ENCODE measurements at regions not wholly inside any gene's neighbourhood (a gene's known extent, or its start where the extent isn't known, plus 50 kb on each side); places are given as distances from the start of the nearest gene placed in this dataset.
A peak's percentile ranks its signal among the peaks of the same experiment; 100 is the strongest.

DNA sequence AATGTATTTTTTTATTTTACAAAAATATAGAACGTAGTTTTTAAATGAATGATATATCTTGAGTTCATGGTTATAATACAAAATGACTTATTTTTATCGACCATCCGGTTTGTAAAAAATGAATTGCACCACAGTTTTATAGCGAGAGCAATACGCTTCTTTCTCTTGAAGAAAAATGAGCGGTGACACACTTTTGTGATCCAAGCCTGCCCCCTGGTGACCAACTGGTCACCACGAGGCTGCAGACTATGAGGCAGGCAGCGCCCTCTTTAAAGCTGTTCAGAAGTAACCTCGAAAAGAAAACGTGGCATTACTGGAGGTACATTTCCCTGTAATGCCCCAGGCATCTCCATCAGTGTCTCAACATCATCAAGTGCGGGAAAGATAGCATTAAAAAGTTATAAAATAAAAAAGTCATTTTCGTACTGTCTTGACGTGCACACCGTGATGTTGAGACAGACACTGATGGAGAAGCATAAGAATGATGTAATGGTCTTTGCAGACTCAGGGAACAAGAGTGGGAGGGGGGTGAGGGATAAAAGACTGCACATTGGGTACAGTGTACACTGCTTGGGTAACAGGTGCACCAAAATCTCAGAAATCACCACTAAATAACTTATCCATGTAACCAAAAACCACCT, 734.2 kb upstream of the ADAMTS5 start:
- peak in 1 of 2 donors; percentile 2 for DNase-seq (ENCODE audit: low read depth in 2 of 2)

DNA sequence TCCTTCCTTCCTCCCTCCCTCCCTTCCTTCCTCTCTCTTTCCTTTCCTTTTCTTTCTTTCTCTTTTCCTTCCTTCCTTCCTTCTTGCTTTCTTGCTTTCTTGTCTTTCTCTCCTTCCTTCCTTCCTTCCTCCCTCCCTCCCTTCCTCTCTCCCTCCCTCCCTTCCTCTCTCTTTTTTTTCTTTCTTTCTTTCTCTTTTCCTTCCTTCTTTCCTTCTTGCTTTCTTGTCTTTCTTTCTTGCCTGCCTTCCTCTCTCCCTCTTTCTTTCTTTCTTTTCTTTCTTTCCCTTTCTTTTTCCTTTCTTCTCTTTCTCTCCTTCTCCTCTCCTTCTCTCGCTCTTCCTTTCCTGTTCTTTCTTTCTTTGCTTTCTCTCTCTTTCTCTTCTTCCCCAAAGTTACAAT, 728.4 kb upstream of the ADAMTS5 start:
- no peak for DNase-seq (ENCODE audit: low read depth in 2 of 2)

DNA sequence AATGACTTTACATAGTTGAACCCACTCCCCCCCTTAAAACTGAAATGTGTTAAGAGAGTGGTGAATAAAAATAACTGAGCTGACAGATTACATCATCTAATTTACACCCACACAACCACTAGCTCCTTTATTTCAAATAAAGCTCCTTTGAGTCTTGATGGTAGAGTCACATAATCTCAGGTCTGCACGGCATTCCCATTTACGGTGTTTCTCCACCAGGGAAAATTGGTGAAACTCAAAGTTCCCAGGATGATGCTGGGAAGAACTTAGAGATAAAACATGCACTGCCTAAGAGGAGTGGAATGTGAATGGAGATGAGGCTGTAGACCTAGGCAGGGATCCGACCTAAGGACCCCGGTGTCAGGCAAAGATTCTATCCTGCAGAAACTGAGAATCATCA, 727.8 kb upstream of the ADAMTS5 start:
- DNase-seq (ENCODE audit: low read depth in 2 of 2) = no peak

DNA sequence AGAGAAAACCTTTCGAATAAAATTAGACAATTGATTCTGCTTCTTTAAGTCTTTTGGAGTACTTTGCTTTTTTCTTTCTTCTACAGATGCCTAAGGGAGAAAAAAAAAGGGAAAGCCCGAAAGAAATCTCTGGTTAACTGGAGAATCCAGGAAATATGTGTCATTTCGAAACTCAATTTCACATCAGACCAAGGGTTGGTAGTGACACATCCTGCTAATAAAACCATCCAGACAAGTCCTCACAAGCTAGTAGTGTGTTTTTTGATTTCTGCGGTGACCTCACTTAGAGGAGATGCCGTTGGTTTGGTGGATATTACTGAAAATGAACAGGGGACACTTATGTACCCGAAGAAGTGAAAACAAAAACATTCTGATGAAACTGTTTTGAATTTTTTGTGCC, 726.5 kb upstream of the ADAMTS5 start:
- DNase-seq (ENCODE audit: low read depth in 2 of 2) = no peak

DNA sequence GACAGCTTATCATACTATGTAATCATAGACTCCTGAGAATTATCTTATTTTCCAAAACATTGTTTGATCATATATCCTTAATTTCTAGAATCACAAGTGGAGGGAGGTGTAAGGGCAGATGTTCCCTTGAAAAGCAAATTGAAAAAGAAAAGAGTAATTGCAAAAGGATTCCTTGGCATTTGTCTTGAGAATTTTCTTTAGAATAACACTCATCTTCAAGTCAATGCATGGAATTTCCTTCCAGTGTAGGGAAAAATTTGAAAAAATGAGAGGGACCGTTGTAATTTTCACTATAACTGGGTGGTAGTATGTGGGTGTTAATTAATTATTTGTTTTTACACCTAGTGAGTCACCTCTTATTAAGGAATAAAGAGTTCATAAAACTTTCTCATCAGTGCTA, 724.6 kb upstream of the ADAMTS5 start:
- DNase-seq (ENCODE audit: low read depth in 2 of 2) = no peak

DNA sequence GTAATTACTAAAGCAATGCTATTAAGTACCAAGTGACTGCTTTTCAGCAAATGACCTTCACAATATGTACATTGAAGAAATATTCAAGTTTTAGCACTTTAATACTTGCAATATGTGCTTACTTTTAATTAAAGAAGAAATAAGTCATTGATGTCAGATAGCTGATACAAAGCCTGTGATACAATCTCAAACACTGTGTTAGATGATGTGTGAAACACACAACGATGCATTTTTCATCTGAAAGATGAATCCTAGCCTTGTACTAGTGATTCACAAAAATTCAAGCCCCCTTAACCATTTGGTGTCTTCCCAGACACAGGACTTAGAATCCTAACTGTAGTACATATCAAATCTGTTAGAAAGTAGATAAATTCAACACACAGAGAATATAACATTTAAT, 724.1 kb upstream of the ADAMTS5 start:
- DNase-seq (ENCODE audit: low read depth in 2 of 2) = no peak

DNA sequence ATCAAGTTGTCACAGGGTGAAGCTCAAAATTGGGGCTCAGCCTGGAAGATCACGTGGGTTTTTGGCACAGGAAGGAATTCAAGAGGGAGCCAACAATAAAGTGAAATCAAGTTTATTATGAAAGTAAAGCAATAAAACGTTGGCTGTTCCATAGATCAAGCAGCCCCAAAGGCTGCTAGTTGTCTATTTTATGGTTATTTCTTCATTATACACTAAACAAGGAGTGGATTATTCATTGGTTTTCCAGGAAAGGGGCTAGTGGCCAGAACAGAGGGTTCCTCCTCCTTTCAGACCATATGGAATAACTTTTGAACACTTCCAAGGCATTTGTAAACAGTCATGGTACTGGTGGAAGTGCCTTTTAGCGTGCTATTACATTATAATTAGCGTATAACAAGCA, 723.5 kb upstream of the ADAMTS5 start:
- DNase-seq (ENCODE audit: low read depth in 2 of 2) = no peak

DNA sequence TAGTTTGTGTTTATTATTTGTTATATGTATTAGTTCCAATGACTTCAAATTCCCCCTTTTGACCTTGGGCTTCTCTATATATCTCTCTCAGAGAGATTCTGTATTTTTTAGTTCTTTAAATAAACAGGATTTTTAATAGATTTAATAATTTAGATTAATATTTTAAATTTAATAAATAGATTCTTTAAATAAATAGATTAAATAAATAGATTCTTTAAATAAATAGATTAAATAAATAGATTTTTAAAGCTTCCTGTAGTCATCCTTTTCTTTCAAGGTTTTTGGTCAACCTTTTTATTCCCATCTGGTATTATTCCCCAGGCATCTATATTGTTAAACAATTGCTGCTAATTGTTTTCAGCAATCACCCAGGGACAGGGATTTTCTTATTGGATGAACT, 721.9 kb upstream of the ADAMTS5 start:
- DNase-seq (ENCODE audit: low read depth in 2 of 2) = no peak

DNA sequence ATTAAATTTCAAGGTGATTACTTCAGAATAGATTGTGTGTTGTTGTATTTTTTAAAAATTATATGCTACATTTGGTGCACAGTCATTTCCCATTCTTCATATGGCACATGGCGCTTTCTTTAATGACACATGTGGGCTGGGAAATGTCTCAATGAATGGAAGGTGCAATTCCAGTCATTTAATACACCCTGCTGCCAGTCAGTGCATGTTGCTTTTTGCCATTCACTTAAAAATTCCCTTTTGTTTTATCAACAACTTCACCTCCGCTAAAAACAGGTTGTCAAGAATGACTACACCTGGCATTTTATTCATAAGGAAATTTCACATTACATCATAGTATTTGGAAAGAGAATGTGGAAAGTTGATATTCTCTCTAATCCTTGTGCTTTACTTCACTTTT, 716.4 kb upstream of the ADAMTS5 start:
- no peak for DNase-seq (ENCODE audit: low read depth in 2 of 2)

DNA sequence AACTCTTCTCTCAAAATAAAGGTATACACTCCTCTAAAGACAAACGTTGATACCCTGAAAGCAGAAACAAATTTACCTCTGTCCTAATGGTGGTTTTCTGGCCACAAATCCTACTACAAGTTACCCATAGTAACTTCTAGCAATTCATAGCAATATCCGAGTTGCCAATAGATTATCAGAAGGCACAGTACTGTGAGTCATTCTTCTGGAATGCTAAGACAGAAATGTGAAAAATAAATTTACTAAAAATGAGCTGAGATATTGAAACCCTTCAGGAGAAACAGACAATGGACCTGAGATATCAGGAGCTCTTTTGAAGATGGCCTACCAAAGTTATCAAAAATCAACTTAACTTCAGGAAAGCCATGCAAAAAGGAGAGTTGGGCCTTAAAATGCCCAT, 715.0 kb upstream of the ADAMTS5 start:
- no peak for DNase-seq (ENCODE audit: low read depth in 2 of 2)

DNA sequence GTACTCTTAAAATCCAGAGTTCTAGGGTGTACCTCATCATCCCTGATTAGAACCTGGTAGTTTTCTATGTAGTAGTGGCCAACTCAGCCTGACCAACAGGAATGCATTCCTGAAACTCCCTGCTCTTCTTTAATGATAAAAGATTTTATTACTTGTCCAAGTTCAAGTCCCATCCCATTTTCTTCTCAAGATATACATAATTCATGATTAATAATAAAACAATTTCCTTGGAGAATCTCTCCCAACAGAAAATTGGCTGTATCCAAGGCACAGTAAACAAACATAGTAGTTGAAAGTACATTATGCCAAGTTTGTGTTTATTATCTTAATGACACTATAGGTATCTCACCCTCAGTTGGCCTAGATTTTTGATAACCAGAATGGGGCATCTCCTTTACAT, 714.1 kb upstream of the ADAMTS5 start:
- no peak for DNase-seq (ENCODE audit: low read depth in 2 of 2)

DNA sequence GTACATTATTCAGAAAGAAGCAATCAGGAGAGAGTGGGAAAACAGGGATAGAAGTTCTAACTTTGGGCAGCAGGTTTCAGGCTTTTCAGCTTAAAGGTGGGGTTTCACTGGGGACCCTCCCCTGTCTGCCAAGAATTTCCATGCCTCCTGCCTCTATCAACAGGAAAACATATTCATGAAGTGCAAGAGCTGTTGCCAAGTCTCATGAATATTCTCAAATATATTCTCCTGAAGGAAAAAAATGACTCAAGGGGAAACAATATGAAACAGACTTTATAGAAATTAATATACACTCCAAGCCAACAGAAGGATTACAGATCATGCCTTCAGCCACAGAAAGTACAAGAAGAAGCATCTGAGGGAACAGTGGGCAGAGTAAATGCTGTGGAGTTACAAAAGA, 713.3 kb upstream of the ADAMTS5 start:
- DNase-seq (ENCODE audit: low read depth in 2 of 2) = no peak

DNA sequence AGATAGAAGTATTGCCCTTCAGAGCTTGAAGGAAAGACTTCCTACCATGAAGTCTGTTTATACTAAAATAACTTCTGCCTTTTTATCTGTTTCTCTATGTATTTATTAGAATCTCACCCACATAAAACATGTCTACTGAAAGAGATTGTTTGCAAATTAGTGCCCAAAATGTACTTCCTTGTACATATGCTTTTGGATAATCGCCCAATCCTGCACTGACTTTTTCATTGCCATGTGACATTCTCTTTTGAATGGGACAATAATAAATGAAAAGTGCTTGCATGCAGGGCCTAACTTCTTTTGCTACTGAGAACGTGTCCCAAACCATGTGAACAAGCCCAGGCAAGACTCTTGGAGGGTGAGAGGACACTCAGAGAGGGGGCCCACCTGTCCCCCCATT, 711.6 kb upstream of the ADAMTS5 start:
- no peak for DNase-seq (ENCODE audit: low read depth in 2 of 2)

DNA sequence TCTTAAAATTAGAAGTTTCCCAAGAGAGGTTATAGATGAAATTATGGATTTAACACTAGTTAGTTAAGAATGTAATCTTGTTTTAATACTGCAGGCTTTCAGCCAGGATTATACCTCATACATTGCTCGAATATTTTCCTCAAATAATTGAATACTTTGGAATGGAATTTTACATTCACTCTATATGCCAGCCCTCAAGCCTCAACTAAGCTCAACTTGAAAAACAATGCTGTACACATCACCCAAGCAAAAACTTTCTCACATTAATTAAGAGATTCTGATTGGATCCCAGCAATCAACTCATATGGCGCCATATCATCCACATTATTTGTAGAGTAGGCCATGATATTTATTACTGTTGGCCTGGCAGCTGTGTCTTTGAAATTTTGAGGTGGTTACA, 710.7 kb upstream of the ADAMTS5 start:
- no peak for DNase-seq (ENCODE audit: low read depth in 2 of 2)

DNA sequence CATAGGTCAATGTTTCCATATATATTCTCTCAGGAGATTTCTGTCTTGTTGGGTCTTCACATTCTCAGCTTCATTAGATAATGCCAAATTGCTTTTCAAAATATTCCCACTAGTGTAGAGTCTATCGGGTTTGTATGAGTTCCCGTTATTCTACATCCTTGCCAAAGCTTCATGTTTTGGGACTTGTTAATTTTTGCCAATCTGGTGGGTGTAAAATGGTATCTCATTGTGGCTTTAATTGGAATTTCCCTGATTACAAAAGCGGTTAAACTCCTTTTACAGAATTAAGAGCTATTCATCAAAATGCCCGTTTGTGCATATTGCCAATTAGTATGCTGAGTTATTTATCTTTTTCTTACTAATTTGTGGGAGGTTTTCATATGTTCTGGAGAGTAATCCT, 708.4 kb upstream of the ADAMTS5 start:
- no peak for DNase-seq (ENCODE audit: low read depth in 2 of 2)

DNA sequence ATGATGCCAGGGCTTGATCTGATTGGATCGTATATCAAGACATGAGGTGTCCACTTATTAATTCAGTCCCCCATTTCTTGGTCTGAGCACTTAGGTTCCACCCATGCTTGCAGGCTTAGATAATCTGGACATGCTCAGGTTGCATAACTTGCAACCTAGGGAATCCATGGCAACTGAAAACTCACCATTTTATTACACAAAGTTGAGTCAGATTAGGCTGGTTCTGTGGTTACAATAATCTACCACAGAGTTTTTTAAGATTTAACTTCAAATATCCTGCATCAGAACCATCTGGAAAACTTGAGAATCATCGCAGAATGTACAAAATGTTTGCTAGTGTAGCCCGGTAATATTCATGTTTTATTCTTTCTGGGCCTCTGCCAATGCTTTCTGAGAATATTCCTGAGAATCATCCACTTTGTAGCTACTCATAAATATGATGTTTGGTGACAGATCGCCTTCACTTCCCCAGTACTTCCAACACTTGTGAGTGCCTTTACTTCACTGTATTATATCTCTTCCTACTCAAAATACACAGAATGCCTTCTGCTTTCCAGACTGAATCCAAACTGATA, 707.2 kb upstream of the ADAMTS5 start:
- no peak for DNase-seq (ENCODE audit: low read depth in 2 of 2)

DNA sequence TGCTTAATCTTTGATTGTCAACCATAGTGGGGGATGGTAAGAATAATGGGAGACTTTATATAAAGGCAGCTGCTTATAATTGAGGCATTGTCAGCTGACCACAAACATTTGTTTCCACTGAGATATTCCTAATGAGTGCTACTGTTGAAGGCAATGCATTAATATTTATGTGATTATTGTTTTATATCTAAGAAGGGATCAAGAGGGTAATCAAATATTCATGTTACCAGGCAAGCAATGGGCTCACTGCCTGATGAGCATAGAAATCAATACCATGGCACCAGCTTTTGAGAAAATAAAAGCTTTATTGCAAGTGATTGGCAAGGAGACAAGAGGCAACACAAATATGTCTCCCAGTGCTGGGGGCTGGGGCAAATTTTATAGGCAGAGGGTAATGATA, 706.7 kb upstream of the ADAMTS5 start:
- no peak for DNase-seq (ENCODE audit: low read depth in 2 of 2)

DNA sequence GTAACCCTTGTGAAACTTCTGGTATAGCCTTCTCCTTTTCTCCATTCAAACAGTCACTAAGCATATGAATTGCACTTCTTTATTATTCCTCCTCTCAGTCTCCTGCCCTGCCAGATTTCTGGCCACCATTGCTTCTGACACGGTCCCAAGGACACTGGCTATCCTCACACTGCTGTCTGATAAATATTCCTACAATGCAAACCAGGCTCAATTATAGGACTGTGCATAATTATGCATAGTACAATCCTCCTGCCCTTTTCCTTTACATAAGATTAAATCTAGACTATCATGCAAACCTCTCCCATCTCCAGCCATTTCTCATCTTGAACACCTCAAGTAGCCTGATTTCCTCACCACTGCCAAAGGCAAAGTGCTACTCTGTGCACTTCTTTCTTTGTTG, 704.3 kb upstream of the ADAMTS5 start:
- no peak for DNase-seq (ENCODE audit: low read depth in 2 of 2)

DNA sequence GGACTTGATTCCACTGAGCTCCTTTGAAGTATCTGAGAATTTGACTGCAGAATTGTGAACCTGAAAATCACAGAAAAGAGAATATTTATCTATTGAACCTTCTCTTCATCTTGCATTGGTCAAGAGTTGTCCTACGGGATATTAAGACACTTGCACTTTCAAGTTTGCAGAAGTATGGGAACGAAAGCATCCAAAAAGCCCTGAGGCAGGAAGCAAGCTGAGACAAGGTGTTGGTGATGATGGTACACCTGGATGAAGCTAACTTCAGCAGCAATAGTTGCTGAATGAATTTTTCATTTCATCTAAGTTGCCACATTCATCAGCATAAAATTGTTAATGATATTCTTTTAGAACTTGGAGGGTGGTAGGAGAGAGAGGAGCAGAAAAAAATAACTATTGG, 686.6 kb upstream of the ADAMTS5 start:
- no peak for DNase-seq (ENCODE audit: low read depth in 2 of 2)

DNA sequence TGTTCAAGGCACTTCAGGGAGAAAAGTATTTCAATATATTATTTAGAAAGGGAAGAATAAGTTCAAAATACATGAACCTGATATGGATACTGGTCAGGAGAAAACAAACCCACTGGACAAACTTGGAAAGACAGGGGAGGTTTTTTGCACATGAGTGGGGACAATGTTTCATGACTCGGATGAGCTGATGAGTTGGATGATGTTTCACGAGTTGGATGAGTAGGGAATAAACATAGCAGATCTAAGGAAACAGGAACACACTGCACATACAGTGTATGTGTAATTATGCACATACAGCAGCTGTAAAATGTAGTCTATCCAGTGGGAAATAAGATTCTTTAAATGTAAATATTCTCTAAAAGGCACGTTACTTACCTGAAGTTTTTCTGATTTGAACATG, 682.9 kb upstream of the ADAMTS5 start:
- no peak for DNase-seq (ENCODE audit: low read depth in 2 of 2)

DNA sequence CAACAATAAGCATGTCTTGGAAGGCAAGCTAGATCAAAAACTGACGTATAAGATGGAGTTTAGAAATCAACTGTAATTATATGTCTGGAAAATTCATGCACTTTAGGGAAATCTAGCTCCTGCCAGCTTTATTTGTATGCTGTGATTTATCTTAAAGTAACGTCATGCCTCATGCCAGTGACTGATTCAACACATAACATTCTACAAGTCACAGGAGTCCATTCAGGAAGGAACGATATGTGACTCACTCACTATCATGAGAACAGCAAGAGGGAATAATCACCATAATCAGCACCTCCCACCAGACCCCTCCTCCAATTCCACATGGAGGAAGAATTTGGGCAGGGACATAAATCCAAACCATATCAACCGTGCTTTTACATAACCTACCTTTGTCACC, 682.4 kb upstream of the ADAMTS5 start:
- DNase-seq (ENCODE audit: low read depth in 2 of 2) = no peak

DNA sequence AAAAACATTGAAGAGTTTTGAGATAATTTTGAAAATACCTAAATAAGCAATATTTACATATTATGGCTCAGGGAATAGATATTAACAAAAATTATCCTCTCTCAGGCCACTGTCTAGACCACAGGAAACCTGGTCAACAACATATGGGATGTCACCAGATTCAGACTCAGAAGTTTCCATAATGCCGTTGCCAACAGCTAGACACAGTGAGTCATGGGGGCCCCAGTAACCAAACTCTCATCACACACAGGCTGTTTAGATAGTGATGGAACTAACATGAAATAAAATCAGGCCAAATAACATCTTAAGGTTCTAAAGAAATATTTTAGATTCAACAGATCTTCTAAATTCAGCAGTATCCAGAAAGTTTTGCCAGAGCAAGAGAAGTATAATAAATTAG, 681.7 kb upstream of the ADAMTS5 start:
- no peak for DNase-seq (ENCODE audit: low read depth in 2 of 2)

DNA sequence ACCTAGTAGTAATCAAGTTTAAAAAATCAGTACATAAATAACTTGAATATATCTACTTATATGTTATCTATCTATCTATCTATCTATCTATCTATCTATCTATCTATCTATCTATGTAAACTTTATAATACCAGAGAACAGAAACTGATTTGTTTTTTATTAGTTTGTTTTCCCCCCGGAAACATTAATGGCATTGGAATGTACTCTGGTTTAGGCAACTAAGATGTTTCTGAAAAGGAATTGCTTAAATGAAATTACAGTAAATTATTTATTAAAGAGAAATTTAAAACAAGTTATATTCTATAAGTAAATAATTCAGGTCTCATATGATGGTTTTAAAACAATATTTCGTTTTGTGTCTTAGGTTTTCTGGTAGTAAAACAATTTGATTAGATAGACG, 681.0 kb upstream of the ADAMTS5 start:
- no peak for DNase-seq (ENCODE audit: low read depth in 2 of 2)

DNA sequence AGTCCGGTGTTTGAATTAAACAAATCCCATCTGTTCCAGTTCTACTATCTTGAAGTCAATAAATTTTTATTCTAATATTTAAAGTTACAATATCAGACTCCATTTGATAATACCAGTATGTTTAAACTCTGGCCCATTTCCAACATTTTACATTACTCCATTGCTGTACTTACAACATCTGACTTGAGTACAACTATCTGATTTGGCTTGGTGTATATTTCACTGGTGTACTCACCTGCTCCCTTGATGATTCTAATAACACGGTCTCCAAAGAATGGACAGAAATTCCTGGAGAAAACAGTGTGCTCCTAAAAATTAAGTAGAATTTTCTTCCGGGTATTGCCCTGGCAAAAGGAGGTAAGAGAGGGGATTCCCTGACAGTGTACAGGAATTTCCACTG, 680.5 kb upstream of the ADAMTS5 start:
- no peak for DNase-seq (ENCODE audit: low read depth in 2 of 2)
